ENCODE measurements at regions not wholly inside any gene's neighbourhood (a gene's known extent, or its start where the extent isn't known, plus 50 kb on each side); places are given as distances from the start of the nearest gene placed in this dataset.

DNA sequence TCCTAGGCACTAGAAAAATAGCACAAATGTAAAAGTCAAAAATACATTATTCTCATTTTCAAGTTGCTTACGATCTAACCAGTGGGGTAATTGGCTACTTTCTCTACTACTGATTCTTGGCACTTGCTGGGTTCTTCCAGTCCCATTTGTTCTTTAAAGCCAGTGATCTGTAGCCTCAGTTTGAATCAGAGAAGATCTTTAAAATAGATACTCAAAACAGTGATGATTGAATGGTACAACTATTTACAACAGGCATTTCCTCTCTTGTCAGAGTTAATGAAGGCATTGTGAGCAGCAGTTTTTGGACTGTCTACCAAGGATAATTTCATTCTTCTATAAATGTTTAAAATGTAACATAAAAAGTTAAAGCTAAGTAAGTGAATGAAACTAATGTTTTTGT, 128.3 kb upstream of the FSIP2 start:
- Mint-ChIP-seq H3K4me1 (no peaks in the 10 kb centered on the region), H3K36me3 (no peaks in the 10 kb centered on the region), H3K27me3 (ENCODE audit: low read depth in 3 of 3) (peaks cover 0 to 1% (median 0%) of the 10 kb centered on the region in 3 donors), H3K27ac (no peak overlapping the region), H3K9me3 (peaks cover 0 to 4% (median 1%) of the 10 kb centered on the region in 7 donors), H3K4me3 (no peak overlapping the region)
- Histone ChIP-seq H3K79me2 (ENCODE audit: insufficient read depth, low read length) (no peaks in the 10 kb centered on the region), H3K27me3 (ENCODE audit: control insufficient read depth in 2 of 2, insufficient read depth in 2 of 2, low read length in 2 of 2) (no peaks in the 10 kb centered on the region), H4K20me1 (ENCODE audit: insufficient read depth, low read length) (no peaks in the 10 kb centered on the region), H3K4me1 (ENCODE audit: control insufficient read depth in 1 of 2, insufficient read depth in 2 of 2, low read length in 2 of 2) (no peaks in the 10 kb centered on the region), H3K27ac (ENCODE audit: low read depth in 1 of 2, low read length in 2 of 2) (no peak overlapping the region), H3K9ac (ENCODE audit: insufficient read depth, low read length, poor library complexity, severe bottlenecking) (no peak overlapping the region), H2AFZ (ENCODE audit: insufficient read depth, low read depth, low read length, poor library complexity, severe bottlenecking) (no peak overlapping the region), H3K4me3 (replicated peaks in 1 of 3; ENCODE audit: low read depth in 2 of 3, low read length in 3 of 3) (no peak overlapping the region), H3K4me2 (replicated peaks; ENCODE audit: extremely low read depth, low read length, poor library complexity, severe bottlenecking) (no peak overlapping the region), H3K9me3 (replicated peaks in 1 of 2; ENCODE audit: control insufficient read depth in 1 of 2, insufficient read depth in 1 of 2, low read length in 2 of 2) (peaks cover 0 to 4% of the 10 kb centered on the region in 2 donors), H3K36me3 (replicated peaks in 1 of 2; ENCODE audit: control insufficient read depth in 1 of 2, insufficient read depth in 2 of 2, low read length in 2 of 2) (no peaks in the 10 kb centered on the region)
- no CpG with 5 or more reads among the region's 1 CpG for WGBS (ENCODE audit: insufficient coverage)
- intact Hi-C loops (cut with micrococcal nuclease) = no loop called here
- TF ChIP-seq, protein P1, sequence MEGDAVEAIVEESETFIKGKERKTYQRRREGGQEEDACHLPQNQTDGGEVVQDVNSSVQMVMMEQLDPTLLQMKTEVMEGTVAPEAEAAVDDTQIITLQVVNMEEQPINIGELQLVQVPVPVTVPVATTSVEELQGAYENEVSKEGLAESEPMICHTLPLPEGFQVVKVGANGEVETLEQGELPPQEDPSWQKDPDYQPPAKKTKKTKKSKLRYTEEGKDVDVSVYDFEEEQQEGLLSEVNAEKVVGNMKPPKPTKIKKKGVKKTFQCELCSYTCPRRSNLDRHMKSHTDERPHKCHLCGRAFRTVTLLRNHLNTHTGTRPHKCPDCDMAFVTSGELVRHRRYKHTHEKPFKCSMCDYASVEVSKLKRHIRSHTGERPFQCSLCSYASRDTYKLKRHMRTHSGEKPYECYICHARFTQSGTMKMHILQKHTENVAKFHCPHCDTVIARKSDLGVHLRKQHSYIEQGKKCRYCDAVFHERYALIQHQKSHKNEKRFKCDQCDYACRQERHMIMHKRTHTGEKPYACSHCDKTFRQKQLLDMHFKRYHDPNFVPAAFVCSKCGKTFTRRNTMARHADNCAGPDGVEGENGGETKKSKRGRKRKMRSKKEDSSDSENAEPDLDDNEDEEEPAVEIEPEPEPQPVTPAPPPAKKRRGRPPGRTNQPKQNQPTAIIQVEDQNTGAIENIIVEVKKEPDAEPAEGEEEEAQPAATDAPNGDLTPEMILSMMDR (IDR thresholded peaks at IDR 0.05) = no peak
- no peak for DNase-seq

DNA sequence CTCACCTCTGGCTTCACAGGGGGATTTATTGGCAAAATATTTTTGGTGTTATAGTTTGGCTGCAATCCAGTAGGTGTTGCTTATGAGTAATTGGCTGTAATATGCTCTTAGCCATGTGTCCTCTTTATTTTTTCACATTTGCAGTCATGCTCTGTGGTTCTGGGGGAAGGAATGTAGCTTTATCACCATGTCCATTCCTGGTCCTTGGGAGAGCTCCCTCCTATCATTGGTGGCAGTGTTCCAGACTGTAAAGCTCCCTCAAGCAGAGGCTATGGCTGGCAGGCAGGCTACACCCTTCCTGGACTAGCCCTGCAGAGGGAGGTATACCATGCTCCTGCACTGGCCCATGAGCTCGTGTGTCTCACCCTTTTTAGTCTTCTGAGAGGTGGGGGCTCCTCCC, 120.0 kb upstream of the FSIP2 start:
- H3K36me3 Mint-ChIP-seq = no peaks in the 10 kb centered on the region
- H3K79me2 ChIP-seq (ENCODE audit: insufficient read depth, low read length) = no peaks in the 10 kb centered on the region
- intact Hi-C loops (cut with micrococcal nuclease) = no loop called here
- no peak overlapping the region for H3K4me2 ChIP-seq (replicated peaks; ENCODE audit: extremely low read depth, low read length, poor library complexity, severe bottlenecking)
- peaks cover 3 to 7% of the 10 kb centered on the region in 2 donors for H3K9me3 ChIP-seq (replicated peaks in 1 of 2; ENCODE audit: control insufficient read depth in 1 of 2, insufficient read depth in 1 of 2, low read length in 2 of 2)
- no peaks in the 10 kb centered on the region for H4K20me1 ChIP-seq (ENCODE audit: insufficient read depth, low read length)
- no peak overlapping the region for H3K4me3 ChIP-seq (replicated peaks in 1 of 3; ENCODE audit: low read depth in 2 of 3, low read length in 3 of 3)
- no peak overlapping the region for H3K27ac Mint-ChIP-seq
- no peaks in the 10 kb centered on the region for H3K27me3 ChIP-seq (ENCODE audit: control insufficient read depth in 2 of 2, insufficient read depth in 2 of 2, low read length in 2 of 2)
- H3K27me3 Mint-ChIP-seq (ENCODE audit: low read depth in 3 of 3) = peaks cover 0 to 1% (median 0%) of the 10 kb centered on the region in 3 donors
- H3K27ac ChIP-seq (ENCODE audit: low read depth in 1 of 2, low read length in 2 of 2) = no peak overlapping the region
- no peak overlapping the region for H2AFZ ChIP-seq (ENCODE audit: insufficient read depth, low read depth, low read length, poor library complexity, severe bottlenecking)
- peaks cover 2 to 12% (median 7%) of the 10 kb centered on the region in 7 donors for H3K9me3 Mint-ChIP-seq
- TF ChIP-seq, protein P1 (IDR thresholded peaks at IDR 0.05) = no peak
- no peak for DNase-seq
- H3K36me3 ChIP-seq (replicated peaks in 1 of 2; ENCODE audit: control insufficient read depth in 1 of 2, insufficient read depth in 2 of 2, low read length in 2 of 2) = no peaks in the 10 kb centered on the region
- no peak overlapping the region for H3K9ac ChIP-seq (ENCODE audit: insufficient read depth, low read length, poor library complexity, severe bottlenecking)
- H3K4me1 ChIP-seq (ENCODE audit: control insufficient read depth in 1 of 2, insufficient read depth in 2 of 2, low read length in 2 of 2) = no peaks in the 10 kb centered on the region
- no peak overlapping the region for H3K4me3 Mint-ChIP-seq
- H3K4me1 Mint-ChIP-seq = no peaks in the 10 kb centered on the region
- no CpG with 5 or more reads among the region's 1 CpG for WGBS (ENCODE audit: insufficient coverage)
